ENCODE measurements at regions not wholly inside any gene's neighbourhood (a gene's known extent, or its start where the extent isn't known, plus 50 kb on each side); places are given as distances from the start of the nearest gene placed in this dataset.

DNA sequence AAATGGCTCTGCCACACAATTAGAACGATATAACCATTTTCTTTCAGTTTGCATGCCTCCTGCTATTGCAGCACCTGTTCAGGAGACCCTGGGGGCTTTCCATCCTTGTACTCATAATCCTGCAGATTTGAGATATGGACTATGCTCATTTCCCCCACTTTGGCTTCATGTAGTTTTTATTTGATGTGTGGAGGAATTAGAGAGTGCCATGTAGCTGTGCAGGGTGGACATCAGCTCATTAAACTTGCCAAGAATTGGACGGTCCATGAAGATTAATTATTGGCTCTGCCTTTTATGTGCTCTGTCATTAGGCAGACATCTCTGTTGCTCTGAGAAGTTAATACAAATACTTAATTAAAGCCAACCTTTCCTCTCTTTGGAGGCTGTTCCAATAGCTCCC lies 66.2 kb upstream of the CD83 start:
- no peak for DNase-seq
- H3K9ac ChIP-seq (ENCODE audit: insufficient read depth, low read length, poor library complexity, severe bottlenecking) = no peak overlapping the region
- TF ChIP-seq CTCF (IDR thresholded peaks at IDR 0.05) = no peak

DNA sequence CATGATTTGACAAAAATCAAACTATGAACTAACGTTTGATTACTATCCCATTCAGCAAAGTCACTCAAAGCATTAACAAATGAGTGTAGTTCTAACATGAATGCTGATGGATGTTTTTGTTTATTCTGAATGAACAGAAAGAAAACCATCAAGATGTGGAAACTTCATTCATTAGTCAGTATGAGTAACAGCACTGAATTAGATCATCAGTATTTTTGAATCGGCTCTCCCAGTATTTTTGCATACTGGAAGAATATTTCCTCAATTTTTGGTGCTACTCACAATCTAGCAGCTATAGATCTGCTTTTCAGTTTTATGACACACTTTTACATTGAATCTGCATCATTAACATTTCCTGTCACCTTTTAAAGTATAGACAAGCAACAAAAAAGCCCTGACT lies 63.8 kb upstream of the CD83 start:
- DNase-seq = peak in 1 of 3 donors; percentile 12
- Histone ChIP-seq H3K4me3 (replicated peaks in 1 of 3; ENCODE audit: low read depth in 2 of 3, low read length in 3 of 3) (no peak overlapping the region), H3K27me3 (ENCODE audit: control insufficient read depth in 2 of 2, insufficient read depth in 2 of 2, low read length in 2 of 2) (no peaks in the 10 kb centered on the region), H3K9me3 (replicated peaks in 1 of 2; ENCODE audit: control insufficient read depth in 1 of 2, insufficient read depth in 1 of 2, low read length in 2 of 2) (no peaks in the 10 kb centered on the region), H2AFZ (ENCODE audit: insufficient read depth, low read depth, low read length, poor library complexity, severe bottlenecking) (no peak overlapping the region), H3K9ac (ENCODE audit: insufficient read depth, low read length, poor library complexity, severe bottlenecking) (no peak overlapping the region), H3K79me2 (ENCODE audit: insufficient read depth, low read length) (no peaks in the 10 kb centered on the region), H3K4me2 (replicated peaks; ENCODE audit: extremely low read depth, low read length, poor library complexity, severe bottlenecking) (no peak overlapping the region), H3K4me1 (ENCODE audit: control insufficient read depth in 1 of 2, insufficient read depth in 2 of 2, low read length in 2 of 2) (no peaks in the 10 kb centered on the region), H4K20me1 (ENCODE audit: insufficient read depth, low read length) (no peaks in the 10 kb centered on the region), H3K27ac (ENCODE audit: low read depth in 1 of 2, low read length in 2 of 2) (no peak overlapping the region), H3K36me3 (replicated peaks in 1 of 2; ENCODE audit: control insufficient read depth in 1 of 2, insufficient read depth in 2 of 2, low read length in 2 of 2) (no peaks in the 10 kb centered on the region)
- no peak for TF ChIP-seq CTCF (IDR thresholded peaks at IDR 0.05)
- Mint-ChIP-seq H3K36me3 (no peaks in the 10 kb centered on the region), H3K4me1 (no peaks in the 10 kb centered on the region), H3K27ac (no peak overlapping the region), H3K27me3 (ENCODE audit: low read depth in 3 of 3) (peaks cover 3 to 12% (median 5%) of the 10 kb centered on the region in 3 donors), H3K9me3 (peaks cover 0 to 2% (median 0%) of the 10 kb centered on the region in 7 donors), H3K4me3 (no peak overlapping the region)
- WGBS (ENCODE audit: insufficient coverage) = 33% methylated on average over 1 of the region's 2 CpGs
- intact Hi-C loops (cut with micrococcal nuclease) = no loop called here

More for the DNA sequence above, 66.2 kb upstream of the CD83 start:
- H3K4me1 ChIP-seq (ENCODE audit: control insufficient read depth in 1 of 2, insufficient read depth in 2 of 2, low read length in 2 of 2) = no peaks in the 10 kb centered on the region
- no peak overlapping the region for H3K27ac ChIP-seq (ENCODE audit: low read depth in 1 of 2, low read length in 2 of 2)
- H3K36me3 Mint-ChIP-seq = no peaks in the 10 kb centered on the region
- H3K4me2 ChIP-seq (replicated peaks; ENCODE audit: extremely low read depth, low read length, poor library complexity, severe bottlenecking) = no peak overlapping the region
- no peaks in the 10 kb centered on the region for H3K4me1 Mint-ChIP-seq
- peaks cover 0 to 16% (median 4%) of the 10 kb centered on the region in 3 donors for H3K27me3 Mint-ChIP-seq (ENCODE audit: low read depth in 3 of 3)
- 94% methylated on average over 2 of the region's 2 CpGs for WGBS (ENCODE audit: insufficient coverage)
- no peaks in the 10 kb centered on the region for H3K36me3 ChIP-seq (replicated peaks in 1 of 2; ENCODE audit: control insufficient read depth in 1 of 2, insufficient read depth in 2 of 2, low read length in 2 of 2)
- H3K27me3 ChIP-seq (ENCODE audit: control insufficient read depth in 2 of 2, insufficient read depth in 2 of 2, low read length in 2 of 2) = no peaks in the 10 kb centered on the region
- intact Hi-C loops (cut with micrococcal nuclease) = no loop called here
- no peaks in the 10 kb centered on the region for H3K79me2 ChIP-seq (ENCODE audit: insufficient read depth, low read length)
- no peaks in the 10 kb centered on the region for H4K20me1 ChIP-seq (ENCODE audit: insufficient read depth, low read length)
- H2AFZ ChIP-seq (ENCODE audit: insufficient read depth, low read depth, low read length, poor library complexity, severe bottlenecking) = no peak overlapping the region
- no peak overlapping the region for H3K4me3 Mint-ChIP-seq
- H3K9me3 ChIP-seq (replicated peaks in 1 of 2; ENCODE audit: control insufficient read depth in 1 of 2, insufficient read depth in 1 of 2, low read length in 2 of 2) = no peaks in the 10 kb centered on the region
- H3K27ac Mint-ChIP-seq = no peak overlapping the region
- H3K9me3 Mint-ChIP-seq = no peaks in the 10 kb centered on the region
- no peak overlapping the region for H3K4me3 ChIP-seq (replicated peaks in 1 of 3; ENCODE audit: low read depth in 2 of 3, low read length in 3 of 3)
